H9 (cell line): ENCODE measurements at regions not wholly inside any gene's neighbourhood (a gene's known extent, or its start where the extent isn't known, plus 50 kb on each side); places are given as distances from the start of the nearest gene placed in this dataset.

Experiments used
- DNase-seq: peaks from one replicate; pipeline ENCODE4 v3.0.0-alpha.2; 2017
- H2AFZ ChIP-seq: one replicate; pipeline ENCODE4 v1.6.1; 2013; ENCODE audit warnings: mild to moderate bottlenecking, low read length, control low read depth, moderate library complexity
- H2AK5ac ChIP-seq: 2 replicates; pipeline ENCODE4 v1.6.1; 2013; ENCODE audit warnings: low read length, control low read depth, mixed read lengths; ENCODE audit not compliant: insufficient read length
- H2BK120ac ChIP-seq: one replicate; pipeline ENCODE4 v1.6.1; 2013; ENCODE audit warnings: low read depth, mild to moderate bottlenecking, low read length, control low read depth, inconsistent platforms; ENCODE audit not compliant: poor library complexity, severe bottlenecking
- H2BK12ac ChIP-seq: 2 replicates; pipeline ENCODE4 v1.6.1; 2013; ENCODE audit warnings: low read length, control low read depth, mixed read lengths, low read depth; ENCODE audit not compliant: insufficient read length
- H2BK15ac ChIP-seq: 2 replicates; pipeline ENCODE4 v1.6.1; 2013; ENCODE audit warnings: low read depth, low read length, control low read depth
- H2BK20ac ChIP-seq: one replicate; pipeline ENCODE4 v1.6.1; 2013; ENCODE audit warnings: low read depth, mild to moderate bottlenecking, low read length, control low read depth, inconsistent platforms; ENCODE audit not compliant: poor library complexity, severe bottlenecking
- H2BK5ac ChIP-seq: 2 replicates; pipeline ENCODE4 v1.6.1; 2013; ENCODE audit warnings: low read length, control low read depth, mixed read lengths; ENCODE audit not compliant: insufficient read length
- H3K14ac ChIP-seq: 2 replicates; pipeline ENCODE4 v1.6.1; 2013; ENCODE audit warnings: low read length, control low read depth; ENCODE audit not compliant: insufficient read depth
- H3K18ac ChIP-seq: 2 replicates; pipeline ENCODE4 v1.6.1; 2013; ENCODE audit warnings: low read depth, mild to moderate bottlenecking, mixed read lengths, low read length, control low read depth; ENCODE audit not compliant: insufficient read length
- H3K23ac ChIP-seq: 2 replicates; pipeline ENCODE4 v1.6.1; 2013; ENCODE audit warnings: low read length, control low read depth, mixed read lengths, low read depth; ENCODE audit not compliant: insufficient read length
- H3K23me2 ChIP-seq: 2 replicates; pipeline ENCODE4 v1.6.1; 2013; ENCODE audit warnings: low read depth, mild to moderate bottlenecking, mixed read lengths, low read length, control low read depth; ENCODE audit not compliant: insufficient read length, poor library complexity, severe bottlenecking
- H3K27ac ChIP-seq: 2 replicates; pipeline ENCODE4 v1.5.1; 2013; ENCODE audit warnings: low read length, control low read depth, mixed read lengths, low read depth; ENCODE audit not compliant: insufficient read length
- H3K27me3 ChIP-seq: 2 replicates; pipeline ENCODE4 v1.6.1; 2013; ENCODE audit warnings: low read length, control low read depth, inconsistent platforms; ENCODE audit not compliant: insufficient read depth
- H3K4ac ChIP-seq: 2 replicates; pipeline ENCODE4 v1.6.1; 2013; ENCODE audit warnings: low read depth, mild to moderate bottlenecking, control low read depth, inconsistent platforms, low read length, moderate library complexity
- H3K4me1 ChIP-seq: 2 replicates; pipeline ENCODE4 v1.6.1; 2013; ENCODE audit warnings: low read length, control low read depth, inconsistent platforms; ENCODE audit not compliant: insufficient read depth
- H3K4me2 ChIP-seq: 2 replicates; pipeline ENCODE4 v1.6.1; 2013; ENCODE audit warnings: low read length, control low read depth, mixed read lengths; ENCODE audit not compliant: insufficient read length, insufficient read depth
- H3K56ac ChIP-seq: 2 replicates; pipeline ENCODE4 v1.6.1; 2013; ENCODE audit warnings: low read depth, mild to moderate bottlenecking, mixed read lengths, low read length, control low read depth; ENCODE audit not compliant: insufficient read length
- H3K79me1 ChIP-seq: 2 replicates; pipeline ENCODE4 v1.6.1; 2013; ENCODE audit warnings: low read depth, mild to moderate bottlenecking, moderate library complexity, low read length, control low read depth, inconsistent platforms; ENCODE audit not compliant: insufficient read depth, poor library complexity, severe bottlenecking
- H3K79me2 ChIP-seq: 2 replicates; pipeline ENCODE4 v1.6.1; 2013; ENCODE audit warnings: low read length, control low read depth, inconsistent platforms; ENCODE audit not compliant: insufficient read depth
- H3K9ac ChIP-seq: 2 replicates; pipeline ENCODE4 v1.6.1; 2013; ENCODE audit warnings: low read length, control low read depth, mixed read lengths; ENCODE audit not compliant: insufficient read length; ENCODE audit errors: extremely low read depth
- H3K9me3 ChIP-seq: one replicate; pipeline ENCODE4 v1.6.1; 2013; ENCODE audit warnings: low read depth, low read length, inconsistent platforms; ENCODE audit not compliant: control insufficient read depth
- H3T11ph ChIP-seq: one replicate; pipeline ENCODE4 v1.6.1; 2013; ENCODE audit warnings: mild to moderate bottlenecking, low read length, control low read depth, inconsistent platforms
- H4K20me1 ChIP-seq: one replicate; pipeline ENCODE4 v1.6.1; 2013; ENCODE audit not compliant: control insufficient read depth, insufficient read length, insufficient read depth
- H4K5ac ChIP-seq: 2 replicates; pipeline ENCODE4 v1.6.1; 2013; ENCODE audit warnings: low read depth, mild to moderate bottlenecking, mixed read lengths, low read length, control low read depth; ENCODE audit not compliant: insufficient read length
- H4K8ac ChIP-seq: replicated peaks from 2 replicates; pipeline ENCODE4 v1.6.1; 2013; ENCODE audit warnings: low read length, control low read depth, mixed read lengths, low read depth; ENCODE audit not compliant: insufficient read length
- H4K91ac ChIP-seq: 2 replicates; pipeline ENCODE4 v1.6.1; 2013; ENCODE audit warnings: low read depth, mild to moderate bottlenecking, moderate library complexity, mixed read lengths, low read length, control low read depth; ENCODE audit not compliant: insufficient read length
- H3K27ac Mint-ChIP-seq, 3 experiments: 2 replicates in 2 of 3; 3 replicates in 1 of 3; pipeline ENCODE4 v1.8.0; 2020 to 2021; ENCODE audit warnings: mixed read lengths in 3 of 3, mild to moderate bottlenecking in 1 of 3, moderate library complexity in 1 of 3
- H3K27me3 Mint-ChIP-seq: 2 replicates; pipeline ENCODE4 v1.8.0; 2021; ENCODE audit warnings: low read depth, mild to moderate bottlenecking, moderate library complexity, mixed read lengths
- H3K36me3 Mint-ChIP-seq, 3 experiments: 2 replicates in 2 of 3; 3 replicates in 1 of 3; pipeline ENCODE4 v1.8.0; 2020 to 2021; ENCODE audit warnings: low read depth in 3 of 3, mixed read lengths in 3 of 3; ENCODE audit not compliant: insufficient read depth in 1 of 3
- H3K4me1 Mint-ChIP-seq, 2 experiments: 2 replicates each; pipeline ENCODE4 v1.8.0; 2020; ENCODE audit warnings: mixed read lengths in 2 of 2
- H3K4me3 Mint-ChIP-seq, 2 experiments: 2 replicates in 1 of 2; 3 replicates in 1 of 2; pipeline ENCODE4 v1.8.0; 2020 to 2021; ENCODE audit warnings: mild to moderate bottlenecking in 2 of 2, mixed read lengths in 2 of 2, moderate library complexity in 1 of 2
- H3K9me3 Mint-ChIP-seq, 2 experiments: 2 replicates in 1 of 2; 3 replicates in 1 of 2; pipeline ENCODE4 v1.8.0; 2020; ENCODE audit warnings: mild to moderate bottlenecking in 2 of 2, mixed read lengths in 2 of 2, moderate library complexity in 1 of 2
- WGBS: extraction: QIAGEN DNeasy Blood & Tissue Kit; methylation state at CpG from one replicate; pipeline ENCODE4 v1.1.7; 2013; ENCODE audit warnings: missing lambda C conversion rate, low lambda C conversion rate, mixed read lengths; ENCODE audit not compliant: insufficient read length; ENCODE audit errors: extremely low coverage; 5-methylcytosine and 5-hydroxymethylcytosine counted together
- TF ChIP-seq, protein P1 (sequence below): fragments of 200-600 bp; sonication (generic); conservative IDR thresholded peaks from 3 replicates; pipeline ENCODE4 v1.8.0; 2021; ENCODE audit warnings: antibody characterized with exemption, mild to moderate bottlenecking

DNA sequence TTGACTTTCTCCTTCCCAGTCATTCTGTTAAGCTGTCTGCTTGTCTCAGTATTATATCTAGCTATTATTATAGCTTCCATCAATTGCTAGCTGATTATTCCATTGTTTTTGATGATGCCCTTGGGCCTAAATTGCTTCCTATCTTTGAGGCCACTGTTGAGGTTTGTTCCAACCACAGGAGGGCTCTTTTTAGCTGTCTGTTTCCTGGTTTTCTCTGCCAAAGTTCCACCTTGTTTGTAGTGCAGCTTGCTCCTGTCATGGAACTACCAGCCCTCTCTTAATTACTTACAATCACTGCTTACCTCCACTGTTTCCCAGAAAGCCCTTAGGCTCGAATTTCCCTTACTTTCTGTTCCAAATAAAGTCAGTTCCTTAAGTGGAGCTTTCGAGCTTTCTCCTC is 118.7 kb upstream of the SEC61G start:
- Mint-ChIP-seq H3K36me3 (peaks cover 0 to 4% (median 0%) of the 10 kb centered on the region in 3 experiments; a peak in 1 of 7 replicates), H3K27me3 (peaks cover 1% of the 10 kb centered on the region; the same call in 1 of the 2 replicates), H3K4me1 (peaks cover 18 to 25% of the 10 kb centered on the region in 2 experiments), H3K27ac (no peak overlapping the region; a peak in 2 of 7 replicates), H3K9me3 (no peaks in the 10 kb centered on the region; a peak in 1 of 5 replicates), H3K4me3 (no peak overlapping the region)
- Histone ChIP-seq H2BK20ac (no peak overlapping the region), H3K27ac (no peak overlapping the region), H3K23ac (no peak overlapping the region), H3K18ac (no peak overlapping the region), H2BK12ac (no peak overlapping the region), H2BK5ac (no peak overlapping the region), H4K20me1 (no peaks in the 10 kb centered on the region), H3K9ac (no peak overlapping the region), H4K8ac (no peak overlapping the region), H3K14ac (no peak overlapping the region), H3K9me3 (no peaks in the 10 kb centered on the region), H3K79me1 (no peaks in the 10 kb centered on the region), H4K91ac (no peak overlapping the region), H2AK5ac (no peak overlapping the region), H3K23me2 (no peaks in the 10 kb centered on the region), H3K27me3 (no peaks in the 10 kb centered on the region), H3T11ph (no peak overlapping the region), H2BK15ac (no peak overlapping the region), H2AFZ (no peak overlapping the region), H4K5ac (no peak overlapping the region), H2BK120ac (no peak overlapping the region), H3K79me2 (no peaks in the 10 kb centered on the region), H3K4ac (no peak overlapping the region), H3K4me2 (no peak overlapping the region), H3K4me1 (peaks cover 4% of the 10 kb centered on the region), H3K56ac (no peak overlapping the region)
- TF ChIP-seq, protein P1, sequence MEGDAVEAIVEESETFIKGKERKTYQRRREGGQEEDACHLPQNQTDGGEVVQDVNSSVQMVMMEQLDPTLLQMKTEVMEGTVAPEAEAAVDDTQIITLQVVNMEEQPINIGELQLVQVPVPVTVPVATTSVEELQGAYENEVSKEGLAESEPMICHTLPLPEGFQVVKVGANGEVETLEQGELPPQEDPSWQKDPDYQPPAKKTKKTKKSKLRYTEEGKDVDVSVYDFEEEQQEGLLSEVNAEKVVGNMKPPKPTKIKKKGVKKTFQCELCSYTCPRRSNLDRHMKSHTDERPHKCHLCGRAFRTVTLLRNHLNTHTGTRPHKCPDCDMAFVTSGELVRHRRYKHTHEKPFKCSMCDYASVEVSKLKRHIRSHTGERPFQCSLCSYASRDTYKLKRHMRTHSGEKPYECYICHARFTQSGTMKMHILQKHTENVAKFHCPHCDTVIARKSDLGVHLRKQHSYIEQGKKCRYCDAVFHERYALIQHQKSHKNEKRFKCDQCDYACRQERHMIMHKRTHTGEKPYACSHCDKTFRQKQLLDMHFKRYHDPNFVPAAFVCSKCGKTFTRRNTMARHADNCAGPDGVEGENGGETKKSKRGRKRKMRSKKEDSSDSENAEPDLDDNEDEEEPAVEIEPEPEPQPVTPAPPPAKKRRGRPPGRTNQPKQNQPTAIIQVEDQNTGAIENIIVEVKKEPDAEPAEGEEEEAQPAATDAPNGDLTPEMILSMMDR = no peak; the same call in 2 of the 3 replicates
- no CpG with 5 or more reads among the region's 2 CpGs for WGBS
- DNase-seq = no peak
